Suprapubic skin (tissue), 4 donors: ENCODE measurements at regions not wholly inside any gene's neighbourhood (a gene's known extent, or its start where the extent isn't known, plus 50 kb on each side); places are given as distances from the start of the nearest gene placed in this dataset.

Experiments used
- DNase-seq, 2 donors: peaks; one replicate each; pipeline ENCODE4 v3.0.0-alpha.2; 2019; ENCODE audit warnings: low spot score in 2 of 2
- H3K27ac ChIP-seq: fragments of 200-600 bp; sonication (generic); one replicate; pipeline ENCODE4 v1.5.1; 2019
- H3K27me3 ChIP-seq: fragments of 200-600 bp; sonication (generic); one replicate; pipeline ENCODE4 v1.5.1; 2019
- H3K36me3 ChIP-seq: fragments of 200-600 bp; sonication (generic); one replicate; pipeline ENCODE4 v1.5.1; 2019
- H3K4me1 ChIP-seq: fragments of 200-600 bp; sonication (generic); one replicate; pipeline ENCODE4 v1.5.1; 2019
- H3K4me3 ChIP-seq: fragments of 200-600 bp; sonication (generic); one replicate; pipeline ENCODE4 v1.5.1; 2019; ENCODE audit warnings: mild to moderate bottlenecking
- H3K9me3 ChIP-seq: fragments of 200-600 bp; sonication (generic); one replicate; pipeline ENCODE4 v1.5.1; 2019
- CTCF ChIP-seq, 2 donors: fragments of 200-600 bp in 1 of 2; fragments of 450-650 bp in 1 of 2; sonication (generic) in 1 of 2; IDR thresholded peaks; one replicate each; pipeline ENCODE4 v1.5.1; 2016 to 2019; ENCODE audit warnings: antibody characterized with exemption in 2 of 2, mild to moderate bottlenecking in 1 of 2, moderate library complexity in 1 of 2
- EP300 ChIP-seq: sonication (generic); formaldehyde crosslinking; IDR thresholded peaks from one replicate; pipeline ENCODE4 v1.6.1; 2017; ENCODE audit warnings: antibody characterized with exemption
- POLR2A ChIP-seq, 2 donors: fragments of 450-650 bp; IDR thresholded peaks; one replicate each; pipeline ENCODE4 v1.6.1; 2017; ENCODE audit warnings: antibody characterized with exemption in 2 of 2, mild to moderate bottlenecking in 2 of 2, moderate library complexity in 2 of 2
- POLR2AphosphoS5 ChIP-seq, 3 donors: sonication (generic); formaldehyde crosslinking; IDR thresholded peaks; one replicate each; pipeline ENCODE4 v1.6.1; 2017; ENCODE audit warnings: antibody characterized with exemption in 3 of 3
- WGBS: methylation state at CpG from one replicate; pipeline ENCODE4 v1.1.5; 2018; 5-methylcytosine and 5-hydroxymethylcytosine counted together

- no peak overlapping the region for H3K4me3 ChIP-seq
- no peak overlapping the region for H3K27ac ChIP-seq
- H3K27me3 ChIP-seq: no peaks in the 10 kb centered on the region
- WGBS: 95% methylated on average over 8 of the region's 8 CpGs
- H3K9me3 ChIP-seq: no peaks in the 10 kb centered on the region
- H3K36me3 ChIP-seq: no peaks in the 10 kb centered on the region
- no peaks in the 10 kb centered on the region for H3K4me1 ChIP-seq
- no peak for DNase-seq
- no peak for TF ChIP-seq POLR2AphosphoS5 (IDR thresholded peaks at IDR 0.05)
- no peak for TF ChIP-seq EP300
- no peak for TF ChIP-seq POLR2A (IDR thresholded peaks at IDR 0.05)
- TF ChIP-seq CTCF (IDR thresholded peaks at IDR 0.05): no peak
These were observed 164.9 kb downstream of the TXNL1 start for GRCh38 chr18:56473400-56474024.

- no peaks in the 10 kb centered on the region for H3K9me3 ChIP-seq
- 61% methylated on average over 5 of the region's 5 CpGs for WGBS
- DNase-seq: no peak
- no peak for TF ChIP-seq POLR2AphosphoS5 (IDR thresholded peaks at IDR 0.05)
- no peak for TF ChIP-seq POLR2A (IDR thresholded peaks at IDR 0.05)
- H3K36me3 ChIP-seq: no peaks in the 10 kb centered on the region
- H3K27ac ChIP-seq: no peak overlapping the region
- H3K27me3 ChIP-seq: no peaks in the 10 kb centered on the region
- H3K4me1 ChIP-seq: no peaks in the 10 kb centered on the region
- no peak overlapping the region for H3K4me3 ChIP-seq
These were observed 167.7 kb downstream of the TXNL1 start for GRCh38 chr18:56470406-56471351.

- WGBS: 84% methylated on average over 4 of the region's 4 CpGs
- no peaks in the 10 kb centered on the region for H3K27me3 ChIP-seq
- H3K4me3 ChIP-seq: no peak overlapping the region
- TF ChIP-seq POLR2A (IDR thresholded peaks at IDR 0.05): no peak
- no peak for TF ChIP-seq POLR2AphosphoS5 (IDR thresholded peaks at IDR 0.05)
- TF ChIP-seq EP300: no peak
- no peak for TF ChIP-seq CTCF (IDR thresholded peaks at IDR 0.05)
- no peak for DNase-seq
- H3K27ac ChIP-seq: no peak overlapping the region
- no peaks in the 10 kb centered on the region for H3K36me3 ChIP-seq
- no peaks in the 10 kb centered on the region for H3K9me3 ChIP-seq
- H3K4me1 ChIP-seq: no peaks in the 10 kb centered on the region
These were observed 168.8 kb downstream of the TXNL1 start for GRCh38 chr18:56469582-56469981.

- no peaks in the 10 kb centered on the region for H3K27me3 ChIP-seq
- TF ChIP-seq POLR2A (IDR thresholded peaks at IDR 0.05) (no peak), EP300 (no peak), CTCF (IDR thresholded peaks at IDR 0.05) (no peak), POLR2AphosphoS5 (IDR thresholded peaks at IDR 0.05) (no peak)
- no peaks in the 10 kb centered on the region for H3K4me1 ChIP-seq
- no peak overlapping the region for H3K4me3 ChIP-seq
- no peaks in the 10 kb centered on the region for H3K9me3 ChIP-seq
- 94% methylated on average over 1 of the region's 1 CpG for WGBS
- H3K27ac ChIP-seq: no peak overlapping the region
- H3K36me3 ChIP-seq: no peaks in the 10 kb centered on the region
- no peak for DNase-seq
These were observed 170.0 kb downstream of the TXNL1 start for GRCh38 chr18:56468396-56468795.

- no peak overlapping the region for H3K4me3 ChIP-seq
- H3K4me1 ChIP-seq: no peaks in the 10 kb centered on the region
- no peaks in the 10 kb centered on the region for H3K27me3 ChIP-seq
- no peak overlapping the region for H3K27ac ChIP-seq
- H3K9me3 ChIP-seq: no peaks in the 10 kb centered on the region
- TF ChIP-seq CTCF (IDR thresholded peaks at IDR 0.05) (no peak), POLR2A (IDR thresholded peaks at IDR 0.05) (no peak), EP300 (no peak), POLR2AphosphoS5 (IDR thresholded peaks at IDR 0.05) (no peak)
- no peak for DNase-seq
- H3K36me3 ChIP-seq: no peaks in the 10 kb centered on the region
- WGBS: 86% methylated on average over 1 of the region's 1 CpG
These were observed 176.1 kb downstream of the TXNL1 start for GRCh38 chr18:56462276-56462675.
